T-helper 17 cell (primary cell): ENCODE measurements at regions not wholly inside any gene's neighbourhood (a gene's known extent, or its start where the extent isn't known, plus 50 kb on each side); places are given as distances from the start of the nearest gene placed in this dataset.
A peak's percentile ranks its signal among the peaks of the same experiment; 100 is the strongest.
"Not testable (repeated sequence)": the region's sequence is repeated elsewhere in the genome, so short reads cannot be mapped to it uniquely, and the experiment has no call there.

Experiments used
- ATAC-seq: fragments of 150-1000 bp; cut with Tn5 transposase; 2 replicates; pipeline ENCODE4 v1.10.0; 2021; ENCODE audit warnings: mild to moderate bottlenecking, moderate library complexity
- DNase-seq, 3 donors: peaks; one replicate each; pipeline versions ENCODE4 v3.0.0 to v3.0.0-alpha.2; 2020 to 2021
- H3K9me3 ChIP-seq: one replicate; pipeline ENCODE4 v1.7.0; 2013; ENCODE audit warnings: low read length, mild to moderate bottlenecking; ENCODE audit not compliant: control insufficient read depth, poor library complexity, severe bottlenecking
- H3K27ac Mint-ChIP-seq: one replicate; pipeline ENCODE4 v1.8.0; 2022; ENCODE audit warnings: mild to moderate bottlenecking, moderate library complexity, mixed read lengths
- H3K27me3 Mint-ChIP-seq: one replicate; pipeline ENCODE4 v1.8.0; 2022; ENCODE audit warnings: mixed read lengths
- H3K36me3 Mint-ChIP-seq: one replicate; pipeline ENCODE4 v1.8.0; 2022; ENCODE audit warnings: low read depth, mixed read lengths
- H3K4me1 Mint-ChIP-seq: one replicate; pipeline ENCODE4 v1.8.0; 2022; ENCODE audit warnings: mild to moderate bottlenecking, mixed read lengths
- H3K4me3 Mint-ChIP-seq: one replicate; pipeline ENCODE4 v1.8.0; 2022; ENCODE audit warnings: mild to moderate bottlenecking, moderate library complexity, mixed read lengths

DNA sequence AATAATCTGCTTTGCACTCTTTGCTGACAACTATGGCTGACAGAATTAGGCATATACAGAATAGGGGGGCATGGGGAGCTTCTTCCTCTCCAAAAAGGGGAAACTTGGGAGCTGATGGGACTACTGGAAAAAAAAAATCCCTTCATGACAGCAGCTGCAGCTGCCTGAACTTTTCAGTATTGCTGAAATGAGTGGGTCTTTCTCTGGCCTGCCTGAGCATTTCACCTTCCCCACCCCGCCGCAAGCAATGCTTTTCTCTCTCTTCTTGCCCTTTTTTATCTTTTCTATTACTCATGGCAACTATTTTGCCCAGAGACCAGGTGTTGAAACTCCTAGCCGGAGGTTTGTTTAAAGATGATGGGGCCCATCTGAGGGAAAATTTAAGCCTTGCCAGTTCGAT is 244.9 kb downstream of the SEMA3D start:
- ATAC-seq (no peak), DNase-seq (no peak)
- no peaks in the 10 kb centered on the region for H3K9me3 ChIP-seq
- Mint-ChIP-seq H3K36me3 (no peaks in the 10 kb centered on the region), H3K27ac (no peak overlapping the region), H3K27me3 (no peaks in the 10 kb centered on the region), H3K4me3 (no peak overlapping the region), H3K4me1 (no peaks in the 10 kb centered on the region)

DNA sequence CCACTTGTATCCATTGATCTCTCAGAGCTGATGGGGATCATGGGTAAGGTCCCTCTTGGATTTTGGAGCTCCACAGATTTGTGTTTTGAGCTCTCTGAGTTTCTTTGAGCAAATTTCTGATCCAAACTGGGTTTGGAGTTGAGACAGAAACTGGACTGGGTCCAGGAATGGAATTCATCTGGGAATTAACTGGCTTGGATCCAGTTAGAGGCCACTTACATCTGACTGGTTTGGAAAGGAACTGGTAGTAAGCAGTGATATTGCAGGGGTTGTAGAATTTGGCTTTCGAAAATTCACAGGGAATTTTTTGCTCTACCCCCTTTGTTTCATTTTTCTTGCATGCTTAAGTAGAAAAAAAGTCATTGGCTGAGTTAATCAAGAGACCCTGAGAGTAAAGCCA is 245.6 kb downstream of the SEMA3D start:
- H3K4me3 Mint-ChIP-seq, result no peak overlapping the region

DNA sequence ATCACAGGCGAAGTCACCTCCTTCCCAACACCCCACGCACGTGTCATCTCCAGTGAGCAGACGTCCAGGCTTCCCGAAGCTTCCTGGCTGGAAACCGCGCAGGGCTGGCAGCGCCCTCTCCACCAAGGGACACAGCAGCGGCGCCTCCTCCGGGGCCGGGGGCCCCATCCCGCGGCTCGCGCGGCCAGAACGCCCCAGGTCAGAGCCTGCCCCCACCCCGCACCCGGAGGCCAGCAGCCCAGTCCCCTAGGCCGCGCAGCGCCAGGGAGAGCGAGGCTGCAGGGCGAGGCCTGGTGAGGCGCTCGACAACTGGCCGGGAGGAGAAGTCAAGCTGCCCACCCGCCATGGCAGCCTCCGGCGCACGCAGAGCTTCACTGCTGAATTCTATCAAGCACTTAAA is 247.0 kb downstream of the SEMA3D start:
- DNase-seq (peak in 1 of 3 donors; percentile 6), ATAC-seq (no peak)
- Mint-ChIP-seq H3K27me3 (no peaks in the 10 kb centered on the region), H3K27ac (no peak overlapping the region), H3K4me1 (no peaks in the 10 kb centered on the region), H3K4me3 (no peak overlapping the region), H3K36me3 (no peaks in the 10 kb centered on the region)
- H3K9me3 ChIP-seq, result no peaks in the 10 kb centered on the region

More for the DNA sequence above, 245.6 kb downstream of the SEMA3D start:
- no peaks in the 10 kb centered on the region for H3K9me3 ChIP-seq
- ATAC-seq, result no peak
- H3K27ac Mint-ChIP-seq, result no peak overlapping the region
- H3K4me1 Mint-ChIP-seq, result no peaks in the 10 kb centered on the region
- H3K36me3 Mint-ChIP-seq, result no peaks in the 10 kb centered on the region
- no peak for DNase-seq
- no peaks in the 10 kb centered on the region for H3K27me3 Mint-ChIP-seq

DNA sequence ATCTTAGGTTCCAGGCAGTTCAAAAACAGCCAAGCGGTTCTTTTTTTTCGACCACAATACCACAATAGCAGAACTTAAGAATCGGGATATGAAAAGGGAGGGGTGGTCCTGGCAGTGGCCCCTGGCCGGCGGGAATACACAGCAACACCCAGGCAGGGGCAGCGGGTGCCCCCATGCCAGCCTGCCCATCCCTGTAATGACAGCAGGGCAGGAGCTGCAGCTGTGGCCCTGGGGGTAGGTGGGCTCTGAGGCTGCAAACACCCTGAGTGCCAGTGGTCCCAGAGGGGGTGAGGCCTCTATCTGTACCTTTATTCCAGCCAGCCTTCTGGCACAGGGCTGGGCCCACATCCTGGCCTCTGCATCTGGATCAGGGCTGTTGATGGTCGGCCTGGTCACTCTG is 247.4 kb downstream of the SEMA3D start:
- no peaks in the 10 kb centered on the region for H3K27me3 Mint-ChIP-seq
- ATAC-seq, result no peak
- no peak for DNase-seq
- H3K9me3 ChIP-seq, result no peaks in the 10 kb centered on the region
- H3K27ac Mint-ChIP-seq, result no peak overlapping the region
- no peaks in the 10 kb centered on the region for H3K36me3 Mint-ChIP-seq
- H3K4me3 Mint-ChIP-seq, result no peak overlapping the region
- no peaks in the 10 kb centered on the region for H3K4me1 Mint-ChIP-seq

DNA sequence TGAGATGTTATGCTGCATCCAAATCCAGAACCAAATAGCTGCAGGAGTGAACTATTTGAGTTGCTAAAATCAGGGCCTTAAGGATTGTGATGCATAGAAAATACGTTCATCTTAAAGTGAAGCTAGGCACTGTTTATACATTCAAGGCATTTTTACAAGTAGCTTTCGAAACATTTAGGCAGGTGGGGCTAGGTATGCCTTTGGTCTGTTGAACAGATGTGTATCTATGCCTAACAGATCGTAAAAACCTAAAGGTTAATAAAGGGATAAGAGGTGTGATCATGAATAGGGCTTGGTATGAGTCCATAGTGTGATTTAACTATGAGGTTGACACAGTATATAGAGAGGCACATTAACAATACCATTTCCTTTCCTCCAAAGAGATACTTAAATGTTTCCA is 262.5 kb downstream of the SEMA3D start:
- Mint-ChIP-seq H3K4me3 (no peak overlapping the region), H3K36me3 (no peaks in the 10 kb centered on the region), H3K27me3 (no peaks in the 10 kb centered on the region), H3K4me1 (no peaks in the 10 kb centered on the region), H3K27ac (no peak overlapping the region)
- ATAC-seq (no peak), DNase-seq (no peak)
- H3K9me3 ChIP-seq, result no peaks in the 10 kb centered on the region

DNA sequence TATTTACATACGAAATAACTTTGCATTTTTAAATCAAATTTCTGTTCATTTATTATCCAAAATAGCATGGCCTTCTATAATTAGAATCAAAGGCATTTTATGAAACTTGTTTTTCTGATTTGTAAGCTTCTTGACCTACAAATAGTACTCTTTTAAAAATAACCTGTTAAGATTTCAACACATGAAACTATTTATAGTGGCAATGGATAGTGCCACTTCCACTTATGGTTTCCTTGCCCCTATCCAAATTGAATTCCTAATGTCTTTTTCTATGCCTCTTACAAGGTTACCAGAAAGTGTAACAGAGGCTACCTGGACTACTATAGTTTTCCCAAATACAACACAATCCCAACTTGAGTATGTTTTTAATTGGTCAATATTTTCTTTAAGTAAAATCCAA is 263.5 kb downstream of the SEMA3D start:
- no peak for DNase-seq
- H3K4me3 Mint-ChIP-seq, result no peak overlapping the region
- no peaks in the 10 kb centered on the region for H3K27me3 Mint-ChIP-seq
- H3K4me1 Mint-ChIP-seq, result no peaks in the 10 kb centered on the region
- H3K9me3 ChIP-seq, result no peaks in the 10 kb centered on the region
- ATAC-seq, result no peak
- H3K27ac Mint-ChIP-seq, result no peak overlapping the region
- no peaks in the 10 kb centered on the region for H3K36me3 Mint-ChIP-seq

DNA sequence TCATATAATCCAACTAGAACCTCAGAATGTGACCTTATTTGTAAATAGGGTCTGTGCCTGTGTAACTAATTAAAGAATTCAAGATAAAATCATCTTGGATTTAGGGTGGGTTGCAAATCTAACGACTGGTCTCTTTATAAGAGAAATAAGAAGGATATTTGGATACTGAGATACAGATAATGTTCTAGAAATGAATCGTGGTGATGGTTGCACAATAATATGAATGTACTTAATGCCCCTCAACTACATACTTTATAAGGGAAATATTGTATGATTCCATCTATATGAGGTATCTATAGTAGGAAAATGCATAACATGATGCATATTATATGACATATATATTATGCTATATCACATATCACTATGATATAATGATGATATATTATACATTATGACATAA is 265.7 kb downstream of the SEMA3D start:
- no peaks in the 10 kb centered on the region for H3K4me1 Mint-ChIP-seq
- ATAC-seq, result no peak

DNA sequence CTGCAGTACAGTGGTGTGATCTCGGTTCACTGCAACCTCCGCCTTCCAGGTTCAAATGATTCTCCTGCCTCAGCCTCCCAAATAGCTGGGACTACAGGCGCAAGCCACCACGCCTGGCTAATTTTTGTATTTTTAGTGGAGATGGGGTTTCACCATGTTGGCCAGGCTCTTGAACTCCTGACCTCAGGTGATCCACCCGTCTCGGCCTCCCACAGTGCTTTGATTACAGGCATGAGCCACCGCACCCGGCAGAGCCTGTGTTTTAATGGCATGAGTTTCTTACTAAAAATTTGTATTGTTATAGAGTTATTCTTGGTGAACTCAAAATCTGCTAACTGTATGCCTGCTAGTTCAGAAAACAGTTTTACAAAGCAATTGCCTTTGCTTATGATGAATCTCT is 269.9 kb downstream of the SEMA3D start:
- not testable (repeated sequence) for H3K9me3 ChIP-seq, H3K27me3 Mint-ChIP-seq, H3K4me1 Mint-ChIP-seq, H3K27ac Mint-ChIP-seq, H3K36me3 Mint-ChIP-seq, H3K4me3 Mint-ChIP-seq, DNase-seq, ATAC-seq

More for the DNA sequence above, 265.7 kb downstream of the SEMA3D start:
- no peak for DNase-seq
- no peaks in the 10 kb centered on the region for H3K9me3 ChIP-seq
- H3K27ac Mint-ChIP-seq, result no peak overlapping the region
- no peaks in the 10 kb centered on the region for H3K36me3 Mint-ChIP-seq
- H3K27me3 Mint-ChIP-seq, result no peaks in the 10 kb centered on the region
- H3K4me3 Mint-ChIP-seq, result no peak overlapping the region

DNA sequence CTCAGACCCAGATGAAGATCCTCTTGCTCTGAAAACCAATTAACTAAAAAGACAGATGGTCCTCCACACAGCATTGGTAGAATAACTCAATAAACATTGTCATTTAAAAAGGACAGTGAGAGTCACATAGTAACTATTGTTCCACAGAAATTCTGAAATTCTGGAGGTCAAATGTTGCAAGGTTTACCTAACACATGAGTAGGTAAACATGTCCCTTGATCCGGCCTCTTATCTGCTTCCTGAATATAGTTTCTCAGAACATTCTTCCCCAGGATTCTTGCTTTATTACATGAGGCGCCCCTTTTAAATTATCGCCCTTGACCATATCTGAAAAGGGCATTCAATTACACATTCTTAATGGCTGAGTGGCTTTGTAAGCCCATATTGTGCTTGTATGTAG is 270.7 kb downstream of the SEMA3D start:
- ATAC-seq (no peak), DNase-seq (no peak)
- Mint-ChIP-seq H3K27ac (no peak overlapping the region), H3K36me3 (no peaks in the 10 kb centered on the region), H3K27me3 (no peaks in the 10 kb centered on the region), H3K4me3 (no peak overlapping the region), H3K4me1 (no peaks in the 10 kb centered on the region)
- no peaks in the 10 kb centered on the region for H3K9me3 ChIP-seq

DNA sequence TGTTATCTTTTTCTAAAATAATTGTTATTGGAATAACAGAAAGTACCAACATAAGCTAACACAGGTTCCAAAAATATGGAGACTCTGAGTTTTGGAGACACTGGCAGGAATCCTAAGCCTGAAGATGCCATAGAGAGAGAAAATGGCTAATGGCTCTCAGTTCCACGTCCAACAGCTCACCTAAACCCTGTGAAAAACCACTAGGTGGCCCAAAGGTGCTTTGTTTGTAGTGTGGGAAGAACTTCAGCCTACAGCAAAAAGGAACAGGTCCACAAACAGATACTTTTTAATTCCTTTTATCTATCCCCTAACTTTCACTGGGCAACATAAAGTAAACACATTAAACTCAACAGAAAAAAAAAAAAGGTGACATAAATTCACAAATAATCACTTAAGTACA is 272.3 kb downstream of the SEMA3D start:
- H3K9me3 ChIP-seq, result no peaks in the 10 kb centered on the region
- DNase-seq (no peak), ATAC-seq (no peak)
- Mint-ChIP-seq H3K4me3 (no peak overlapping the region), H3K36me3 (no peaks in the 10 kb centered on the region), H3K27me3 (no peaks in the 10 kb centered on the region), H3K4me1 (no peaks in the 10 kb centered on the region), H3K27ac (no peak overlapping the region)

DNA sequence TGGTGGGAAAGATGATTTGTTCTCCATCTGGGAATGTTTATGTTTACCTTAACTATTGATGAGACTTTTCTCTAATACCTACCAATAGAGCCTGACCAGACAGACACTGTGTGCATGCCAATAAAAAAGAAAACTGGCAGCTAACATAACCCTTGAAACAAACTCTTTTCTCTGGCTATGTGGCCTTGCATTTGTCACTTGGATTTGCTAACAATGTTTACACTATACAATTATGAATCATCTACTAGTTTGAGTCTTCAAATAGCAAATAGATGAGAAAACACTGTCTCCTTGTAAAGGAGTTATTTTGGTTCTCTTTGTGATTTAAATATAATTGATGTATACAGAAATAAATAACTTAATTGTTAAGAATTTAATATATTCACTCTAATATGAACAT is 273.1 kb downstream of the SEMA3D start:
- no peak overlapping the region for H3K4me3 Mint-ChIP-seq
- no peak overlapping the region for H3K27ac Mint-ChIP-seq
- no peaks in the 10 kb centered on the region for H3K9me3 ChIP-seq
- ATAC-seq (no peak), DNase-seq (no peak)
- no peaks in the 10 kb centered on the region for H3K27me3 Mint-ChIP-seq
- no peaks in the 10 kb centered on the region for H3K4me1 Mint-ChIP-seq
- H3K36me3 Mint-ChIP-seq, result no peaks in the 10 kb centered on the region

DNA sequence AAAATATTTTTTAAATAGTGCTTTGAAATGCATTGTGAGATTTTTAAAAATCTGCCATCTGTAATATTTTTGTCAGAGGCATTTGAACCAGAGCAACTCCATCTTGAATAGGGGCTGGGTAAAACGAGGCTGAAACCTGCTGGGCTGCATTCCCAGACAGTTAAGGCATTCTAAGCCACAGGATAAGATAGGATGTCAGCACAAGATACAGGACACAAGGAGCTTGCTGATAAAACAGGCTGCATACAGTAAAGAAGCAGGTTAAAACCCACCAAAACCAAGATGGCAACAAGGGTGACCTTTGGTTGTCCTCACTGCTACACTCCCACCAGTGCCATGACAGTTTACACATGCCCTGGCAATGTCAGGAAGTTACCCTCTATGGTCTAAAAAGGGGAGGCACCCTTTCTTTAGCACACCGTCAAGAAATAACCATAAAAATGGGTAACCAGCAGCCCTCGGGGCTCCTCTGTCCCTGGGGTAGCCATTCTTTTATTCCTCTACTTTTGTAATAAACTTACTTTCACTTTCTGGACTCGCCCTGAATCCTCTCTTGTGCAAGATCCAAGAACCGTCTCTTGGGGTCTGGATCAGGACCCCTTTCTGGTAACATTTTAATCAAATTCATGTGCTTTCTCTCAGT is 273.7 kb downstream of the SEMA3D start:
- H3K4me1 Mint-ChIP-seq, result no peaks in the 10 kb centered on the region
- no peaks in the 10 kb centered on the region for H3K9me3 ChIP-seq
- DNase-seq, result no peak
- H3K27me3 Mint-ChIP-seq, result no peaks in the 10 kb centered on the region
- ATAC-seq, result no peak
- no peaks in the 10 kb centered on the region for H3K36me3 Mint-ChIP-seq
- no peak overlapping the region for H3K4me3 Mint-ChIP-seq
- no peak overlapping the region for H3K27ac Mint-ChIP-seq

DNA sequence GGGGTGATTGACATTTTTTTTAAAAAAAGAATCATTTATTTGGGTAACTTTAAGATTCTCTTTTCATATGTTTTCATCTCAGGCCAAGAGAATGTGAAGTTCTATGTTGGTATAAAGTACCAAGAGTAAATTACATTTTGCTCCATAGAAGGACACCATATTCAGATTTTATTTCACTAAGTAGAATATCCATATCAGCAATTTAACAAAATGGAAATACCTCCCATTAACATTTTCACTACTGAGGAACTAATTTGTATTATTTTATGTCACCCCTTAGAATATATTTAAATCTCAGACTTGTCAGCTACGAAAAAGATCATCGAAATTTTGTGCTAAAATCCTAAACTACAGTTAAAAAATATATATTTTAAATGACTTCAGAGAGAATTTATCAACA is 274.3 kb downstream of the SEMA3D start:
- H3K4me1 Mint-ChIP-seq, result no peaks in the 10 kb centered on the region
- H3K9me3 ChIP-seq, result no peaks in the 10 kb centered on the region
- H3K4me3 Mint-ChIP-seq, result no peak overlapping the region
- no peaks in the 10 kb centered on the region for H3K27me3 Mint-ChIP-seq
- no peak overlapping the region for H3K27ac Mint-ChIP-seq
- ATAC-seq (no peak), DNase-seq (no peak)
- H3K36me3 Mint-ChIP-seq, result no peaks in the 10 kb centered on the region

DNA sequence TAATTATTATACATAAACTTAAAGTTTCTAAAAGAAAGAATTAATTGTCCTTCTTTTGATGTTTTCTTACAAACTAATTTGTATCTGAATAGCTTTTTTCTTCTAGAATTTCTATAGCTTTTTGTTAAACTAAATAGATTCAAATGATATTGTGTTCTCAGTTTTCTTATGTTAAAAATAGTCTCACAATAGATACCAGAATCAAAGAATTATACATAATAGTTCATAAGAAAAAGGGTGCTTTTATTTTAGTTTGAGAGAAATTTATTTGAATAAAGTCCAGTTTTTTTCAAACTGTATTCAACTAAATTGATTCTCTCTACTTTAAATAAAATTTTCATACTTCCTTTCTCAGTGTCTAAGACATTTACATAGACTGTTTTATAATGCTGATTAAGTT is 274.8 kb downstream of the SEMA3D start:
- no peaks in the 10 kb centered on the region for H3K4me1 Mint-ChIP-seq
- H3K27ac Mint-ChIP-seq, result no peak overlapping the region
- DNase-seq, result no peak
- no peaks in the 10 kb centered on the region for H3K36me3 Mint-ChIP-seq
- no peaks in the 10 kb centered on the region for H3K27me3 Mint-ChIP-seq
- H3K4me3 Mint-ChIP-seq, result no peak overlapping the region
- no peaks in the 10 kb centered on the region for H3K9me3 ChIP-seq
- no peak for ATAC-seq
